Stimulated activated CD4-positive, alpha-beta T cell treated with anti-CD3 and anti-CD28 coated beads, Interleukin-15, amount 100 ng/mL, for 24 hours (primary cell): ENCODE measurements at regions not wholly inside any gene's neighbourhood (a gene's known extent, or its start where the extent isn't known, plus 50 kb on each side); places are given as distances from the start of the nearest gene placed in this dataset.

ENCODE experiments used
- DNase-seq: peaks from one replicate; pipeline ENCODE4 v3.0.0-alpha.2; 2020

GRCh38 chr3:181660337-181660736 lies 51.4 kb upstream of the SOX2 start:
- no peak for DNase-seq

- DNase-seq: no peak
These were observed 74.3 kb upstream of the SOX2 start for GRCh38 chr3:181637456-181637855.

- DNase-seq: no peak
These were observed 74.7 kb upstream of the SOX2 start for GRCh38 chr3:181637056-181637455.

DNA sequence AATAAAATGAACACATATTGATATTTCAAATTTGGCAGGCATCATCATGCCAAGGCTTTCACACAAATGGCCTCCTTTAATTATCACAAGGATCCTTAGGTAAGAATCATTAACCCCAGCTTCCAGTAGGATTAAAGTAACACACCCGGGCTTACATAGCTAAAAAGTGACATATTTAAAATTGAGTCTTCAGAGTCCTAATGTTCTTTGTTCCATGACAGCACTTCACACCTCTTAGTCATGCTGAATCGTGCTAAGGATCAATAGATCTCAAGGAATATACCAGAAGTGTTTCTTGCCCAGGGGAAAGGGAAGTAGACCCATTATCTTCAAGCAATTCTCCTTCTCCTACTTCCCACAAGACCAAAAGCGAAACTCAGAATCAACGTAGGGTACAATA lies 76.6 kb upstream of the SOX2 start:
- no peak for DNase-seq

GRCh38 chr3:181633556-181633955 lies 78.2 kb upstream of the SOX2 start:
- DNase-seq: no peak

DNA sequence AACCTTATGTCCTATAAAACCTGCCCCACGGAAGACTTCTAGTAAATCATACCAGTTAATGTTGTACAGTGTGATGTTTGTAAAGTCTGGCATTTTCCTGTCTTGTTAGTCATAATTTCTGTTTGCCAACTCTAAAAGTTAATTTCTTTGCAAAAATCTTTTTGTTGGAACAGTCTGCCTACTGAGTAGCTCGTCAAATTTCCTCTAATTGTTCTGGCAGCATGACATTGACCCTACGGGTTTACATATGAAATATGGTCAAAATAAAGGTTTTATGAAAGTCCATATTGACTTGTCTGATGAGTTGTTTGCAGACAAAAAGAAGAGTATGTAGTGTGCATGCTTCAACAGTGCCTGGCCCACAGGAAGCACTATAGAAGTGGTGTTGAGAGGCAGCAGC lies 79.8 kb upstream of the SOX2 start:
- DNase-seq: no peak

- DNase-seq: no peak
These were observed 80.9 kb upstream of the SOX2 start for GRCh38 chr3:181630853-181631252.

DNA sequence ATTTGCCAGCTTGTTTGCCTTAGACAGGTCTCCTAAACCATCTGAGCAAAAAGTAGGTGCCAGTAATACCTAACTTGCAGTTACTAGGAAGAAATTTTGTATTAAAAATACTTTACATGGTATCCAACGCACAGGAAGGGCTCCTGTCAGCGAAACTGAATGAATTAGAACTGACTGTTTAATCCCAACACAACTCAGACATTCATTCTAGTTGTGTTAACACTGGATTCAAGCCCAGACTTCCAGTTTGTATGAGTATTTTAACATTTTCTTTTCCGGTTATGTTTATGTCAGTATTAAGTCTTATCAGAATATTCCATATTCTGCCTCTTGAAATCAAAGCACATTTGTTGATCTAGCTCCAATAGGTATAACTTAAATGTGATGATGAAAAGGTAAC lies 82.0 kb upstream of the SOX2 start:
- DNase-seq: no peak

- no peak for DNase-seq
These were observed 82.7 kb upstream of the SOX2 start for GRCh38 chr3:181629029-181629428.

DNA sequence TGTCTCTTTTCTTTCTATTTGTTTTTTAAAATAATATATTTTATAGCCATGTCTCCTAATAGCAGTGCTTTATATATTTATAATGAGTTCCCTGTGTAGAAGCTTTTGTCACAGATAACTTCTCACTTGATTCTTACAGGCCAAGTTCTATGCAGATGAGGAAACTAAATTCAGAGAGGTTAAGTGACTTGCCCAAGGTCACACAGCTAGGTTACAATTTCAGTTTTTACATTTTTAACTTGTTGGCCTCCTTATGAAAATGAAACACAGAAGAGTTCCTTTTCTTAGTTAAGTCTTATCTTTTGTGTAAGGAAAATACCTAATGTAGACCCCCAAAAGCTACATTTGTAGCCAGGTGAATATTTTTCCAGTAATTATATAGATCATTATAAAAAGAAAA lies 83.3 kb upstream of the SOX2 start:
- DNase-seq: no peak

DNA sequence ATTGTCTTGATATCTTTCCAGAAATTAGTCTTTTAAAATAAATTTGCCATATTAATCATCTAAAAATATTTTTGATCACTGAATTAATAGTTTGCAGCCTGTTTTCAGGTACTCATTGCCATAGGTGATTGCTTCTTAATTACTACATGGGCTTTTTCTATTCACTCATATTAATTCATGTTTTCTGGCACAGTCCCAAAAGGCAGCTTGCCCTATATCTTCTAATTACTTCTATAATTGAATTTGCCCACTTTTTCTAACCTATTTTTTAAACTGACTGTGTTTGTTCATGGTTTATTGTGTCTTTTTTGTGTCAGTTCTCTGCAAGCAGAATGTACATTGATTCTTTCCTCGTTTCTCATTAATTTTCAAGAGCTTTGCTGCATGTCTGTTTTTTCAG lies 85.7 kb upstream of the SOX2 start:
- no peak for DNase-seq

DNA sequence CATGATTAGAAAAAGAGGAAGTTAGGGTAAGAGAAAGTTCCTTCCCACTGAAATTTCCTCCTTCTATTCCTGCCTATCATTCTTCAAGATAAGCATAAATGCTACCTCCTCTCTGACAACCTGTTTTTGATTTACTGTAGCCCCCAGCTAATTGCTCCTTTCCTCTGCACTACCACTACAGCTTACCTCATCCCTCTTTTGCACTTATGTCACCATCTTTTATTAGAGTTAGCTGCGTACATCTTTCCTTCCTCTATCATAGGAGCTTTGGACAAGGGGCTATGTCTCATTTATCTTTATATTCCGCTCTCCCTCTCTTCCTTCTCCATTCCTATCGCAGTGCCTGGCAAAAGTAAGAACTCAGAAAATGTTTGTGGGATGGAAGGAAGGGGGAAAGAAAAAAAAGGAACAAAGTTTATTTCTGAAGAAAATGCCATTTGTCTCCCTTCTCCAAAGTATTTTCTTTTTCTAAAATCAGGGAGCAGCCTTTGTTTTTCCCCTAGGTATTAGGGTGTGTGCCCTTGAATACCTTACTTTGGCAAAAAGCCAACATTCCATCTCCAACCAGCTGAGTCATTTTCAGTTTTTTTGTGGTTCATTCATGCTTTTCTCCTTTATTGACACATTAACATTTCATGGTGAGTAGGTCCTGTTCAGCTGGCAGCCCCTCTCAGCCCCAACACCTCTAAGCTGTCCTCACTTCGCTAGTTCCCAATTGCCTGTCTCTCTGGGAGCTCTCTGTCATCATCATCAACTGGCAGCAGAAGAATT lies 87.6 kb upstream of the SOX2 start:
- DNase-seq: no peak

GRCh38 chr3:181622365-181622764 lies 89.4 kb upstream of the SOX2 start:
- no peak for DNase-seq

GRCh38 chr3:181619897-181620296 lies 91.8 kb upstream of the SOX2 start:
- DNase-seq: no peak

DNA sequence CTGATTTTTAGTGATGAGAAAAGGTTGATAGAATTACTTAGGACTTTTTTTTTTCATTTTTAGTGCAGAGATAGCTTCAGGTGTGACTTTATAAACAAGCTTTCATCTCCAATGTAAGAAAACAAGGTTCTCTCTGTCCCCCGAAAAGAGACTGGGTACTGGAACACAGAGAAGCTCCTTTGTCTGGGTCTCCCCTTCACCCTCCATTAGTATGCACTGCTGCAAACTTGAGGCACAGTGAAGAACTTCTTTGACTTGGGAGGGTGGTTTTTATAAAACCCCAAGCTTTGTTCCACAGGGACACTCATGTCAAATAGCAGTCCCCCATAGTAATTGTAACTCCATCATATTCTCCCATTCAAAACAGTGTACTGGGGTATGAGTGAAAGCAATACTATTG lies 93.5 kb upstream of the SOX2 start:
- no peak for DNase-seq

GRCh38 chr3:181616088-181617070 lies 95.3 kb upstream of the SOX2 start:
- no peak for DNase-seq

DNA sequence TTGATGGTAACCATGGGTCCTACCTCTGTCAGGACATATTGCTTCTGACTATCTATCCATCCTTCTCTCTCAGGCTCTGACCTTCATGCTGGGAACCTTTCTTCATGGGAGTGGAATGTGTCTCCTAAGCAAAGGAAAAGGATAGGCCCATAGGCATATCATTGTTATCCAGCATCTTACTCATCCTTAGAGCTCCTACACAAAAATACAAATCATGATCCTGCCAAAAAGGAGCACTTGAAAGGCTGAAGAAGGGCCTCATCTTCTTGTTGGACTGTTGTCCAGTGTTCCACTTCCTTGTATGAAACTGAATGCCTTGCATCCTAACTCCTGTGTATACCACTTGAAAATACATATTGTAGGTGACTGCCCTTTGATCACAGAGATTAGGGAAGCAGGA lies 96.1 kb upstream of the SOX2 start:
- DNase-seq: no peak

GRCh38 chr3:181614878-181615277 lies 96.8 kb upstream of the SOX2 start:
- DNase-seq: no peak

DNA sequence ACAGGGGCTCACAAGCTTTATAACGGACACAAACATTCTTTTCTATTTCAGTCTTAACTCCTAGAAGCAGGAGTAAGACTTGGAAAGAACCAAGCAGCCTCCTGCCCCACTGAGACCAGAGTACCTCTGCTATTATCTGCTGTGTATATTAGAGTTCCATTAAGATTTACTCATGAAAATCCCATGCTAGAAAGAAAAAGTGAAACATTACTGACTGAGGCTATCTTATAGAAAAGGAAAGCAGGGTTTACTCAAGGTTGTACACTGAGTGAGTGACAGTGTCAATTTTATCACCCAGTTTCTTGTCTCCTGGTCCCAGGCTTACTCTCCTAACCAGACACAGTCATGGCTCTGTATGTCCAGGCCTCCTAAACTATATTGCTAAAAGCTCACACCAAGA lies 97.9 kb upstream of the SOX2 start:
- no peak for DNase-seq

GRCh38 chr3:181613191-181613590 lies 98.5 kb upstream of the SOX2 start:
- DNase-seq: no peak

- no peak for DNase-seq
These were observed 100.8 kb upstream of the SOX2 start for GRCh38 chr3:181610973-181611265.

- no peak for DNase-seq
These were observed 101.4 kb upstream of the SOX2 start for GRCh38 chr3:181610083-181610972.

- no peak for DNase-seq
These were observed 102.5 kb upstream of the SOX2 start for GRCh38 chr3:181609030-181609767.
